ENCODE measurements at regions not wholly inside any gene's neighbourhood (a gene's known extent, or its start where the extent isn't known, plus 50 kb on each side); places are given as distances from the start of the nearest gene placed in this dataset.

GRCh38 chr13:86848716-86849115 is 822.5 kb upstream of the SLITRK5 start:
- DNase-seq (no peak), ATAC-seq (no peak)
- Histone ChIP-seq H3K27ac (ENCODE audit: low read length) (no peak overlapping the region), H3K4me1 (ENCODE audit: control insufficient read depth, insufficient read depth, low read length) (no peaks in the 10 kb centered on the region), H3K4me3 (ENCODE audit: low read length) (no peak overlapping the region), H3K27me3 (ENCODE audit: control insufficient read depth, insufficient read depth, low read length) (no peaks in the 10 kb centered on the region), H3K9me3 (ENCODE audit: control insufficient read depth, insufficient read depth, low read length) (peaks cover 3% of the 10 kb centered on the region), H3K36me3 (ENCODE audit: control insufficient read depth, insufficient read depth, low read length) (no peaks in the 10 kb centered on the region)
- intact Hi-C loops (cut with micrococcal nuclease): no loop called here
- H3K27me3 Mint-ChIP-seq (ENCODE audit: low read depth in 2 of 2): no peaks in the 10 kb centered on the region
- H3K4me1 Mint-ChIP-seq: no peaks in the 10 kb centered on the region
- no peak overlapping the region for H3K4me3 Mint-ChIP-seq
- TF ChIP-seq CTCF (IDR thresholded peaks at IDR 0.05): no peak
- H3K36me3 Mint-ChIP-seq: no peaks in the 10 kb centered on the region
- WGBS (ENCODE audit: insufficient coverage): no CpG with 5 or more reads among the region's 1 CpG
- H3K9me3 Mint-ChIP-seq: peaks cover 7 to 11% of the 10 kb centered on the region in 2 donors
- H3K27ac Mint-ChIP-seq: no peak overlapping the region

GRCh38 chr13:86856991-86857390 is 814.2 kb upstream of the SLITRK5 start:
- ATAC-seq (no peak), DNase-seq (no peak)
- Mint-ChIP-seq H3K27me3 (ENCODE audit: low read depth in 2 of 2) (no peaks in the 10 kb centered on the region), H3K9me3 (peaks cover 5 to 6% of the 10 kb centered on the region in 2 donors), H3K4me1 (no peaks in the 10 kb centered on the region), H3K36me3 (no peaks in the 10 kb centered on the region), H3K4me3 (no peak overlapping the region), H3K27ac (no peak overlapping the region)
- 87% methylated on average over 8 of the region's 8 CpGs for WGBS (ENCODE audit: insufficient coverage)
- Histone ChIP-seq H3K4me3 (ENCODE audit: low read length) (no peak overlapping the region), H3K27me3 (ENCODE audit: control insufficient read depth, insufficient read depth, low read length) (no peaks in the 10 kb centered on the region), H3K4me1 (ENCODE audit: control insufficient read depth, insufficient read depth, low read length) (no peaks in the 10 kb centered on the region), H3K9me3 (ENCODE audit: control insufficient read depth, insufficient read depth, low read length) (no peaks in the 10 kb centered on the region), H3K36me3 (ENCODE audit: control insufficient read depth, insufficient read depth, low read length) (no peaks in the 10 kb centered on the region), H3K27ac (ENCODE audit: low read length) (no peak overlapping the region)
- TF ChIP-seq CTCF (IDR thresholded peaks at IDR 0.05): no peak
- intact Hi-C loops (cut with micrococcal nuclease): no loop called here

GRCh38 chr13:86858216-86858615 is 813.0 kb upstream of the SLITRK5 start:
- no peak for TF ChIP-seq CTCF (IDR thresholded peaks at IDR 0.05)
- intact Hi-C loops (cut with micrococcal nuclease): no loop called here
- Histone ChIP-seq H3K27me3 (ENCODE audit: control insufficient read depth, insufficient read depth, low read length) (no peaks in the 10 kb centered on the region), H3K4me1 (ENCODE audit: control insufficient read depth, insufficient read depth, low read length) (no peaks in the 10 kb centered on the region), H3K4me3 (ENCODE audit: low read length) (no peak overlapping the region), H3K27ac (ENCODE audit: low read length) (no peak overlapping the region), H3K36me3 (ENCODE audit: control insufficient read depth, insufficient read depth, low read length) (no peaks in the 10 kb centered on the region), H3K9me3 (ENCODE audit: control insufficient read depth, insufficient read depth, low read length) (no peaks in the 10 kb centered on the region)
- peaks cover 4 to 6% of the 10 kb centered on the region in 2 donors for H3K9me3 Mint-ChIP-seq
- no peaks in the 10 kb centered on the region for H3K36me3 Mint-ChIP-seq
- DNase-seq: no peak
- ATAC-seq: no peak
- H3K27ac Mint-ChIP-seq: no peak overlapping the region
- no peaks in the 10 kb centered on the region for H3K27me3 Mint-ChIP-seq (ENCODE audit: low read depth in 2 of 2)
- H3K4me3 Mint-ChIP-seq: no peak overlapping the region
- no peaks in the 10 kb centered on the region for H3K4me1 Mint-ChIP-seq

- no peak for DNase-seq
- Mint-ChIP-seq H3K27ac (no peak overlapping the region), H3K4me1 (no peaks in the 10 kb centered on the region), H3K36me3 (no peaks in the 10 kb centered on the region), H3K4me3 (no peak overlapping the region), H3K9me3 (peaks cover 2 to 8% of the 10 kb centered on the region in 2 donors), H3K27me3 (ENCODE audit: low read depth in 2 of 2) (no peaks in the 10 kb centered on the region)
- no peak for ATAC-seq
- Histone ChIP-seq H3K9me3 (ENCODE audit: control insufficient read depth, insufficient read depth, low read length) (no peaks in the 10 kb centered on the region), H3K4me3 (ENCODE audit: low read length) (no peak overlapping the region), H3K4me1 (ENCODE audit: control insufficient read depth, insufficient read depth, low read length) (no peaks in the 10 kb centered on the region), H3K27me3 (ENCODE audit: control insufficient read depth, insufficient read depth, low read length) (no peaks in the 10 kb centered on the region), H3K36me3 (ENCODE audit: control insufficient read depth, insufficient read depth, low read length) (no peaks in the 10 kb centered on the region), H3K27ac (ENCODE audit: low read length) (no peak overlapping the region)
- intact Hi-C loops (cut with micrococcal nuclease): no loop called here
- no peak for TF ChIP-seq CTCF (IDR thresholded peaks at IDR 0.05)
Measured at GRCh38 chr13:86862137-86862536, 809.0 kb upstream of the SLITRK5 start.
